ENCODE measurements at regions not wholly inside any gene's neighbourhood (a gene's known extent, or its start where the extent isn't known, plus 50 kb on each side); places are given as distances from the start of the nearest gene placed in this dataset.

- no peak for DNase-seq
Observed at GRCh38 chr9:38226491-38226951, 157.5 kb upstream of the SHB start.

- no peak for DNase-seq
Observed at GRCh38 chr9:38224941-38225340, 155.9 kb upstream of the SHB start.

GRCh38 chr9:38216572-38216971 lies 147.5 kb upstream of the SHB start:
- DNase-seq = no peak

GRCh38 chr9:38215465-38215864 lies 146.4 kb upstream of the SHB start:
- no peak for DNase-seq

GRCh38 chr9:38214432-38214831 lies 145.4 kb upstream of the SHB start:
- no peak for DNase-seq

GRCh38 chr9:38213631-38214299 lies 144.7 kb upstream of the SHB start:
- no peak for DNase-seq

- DNase-seq = no peak
Observed at GRCh38 chr9:38212016-38212415, 143.0 kb upstream of the SHB start.

GRCh38 chr9:38211002-38211401 lies 142.0 kb upstream of the SHB start:
- no peak for DNase-seq

- no peak for DNase-seq
Observed at GRCh38 chr9:38208206-38208901, 139.3 kb upstream of the SHB start.

GRCh38 chr9:38207247-38207778 lies 138.3 kb upstream of the SHB start:
- no peak for DNase-seq

- DNase-seq = no peak
Observed at GRCh38 chr9:38205279-38205678, 136.3 kb upstream of the SHB start.

- no peak for DNase-seq
Observed at GRCh38 chr9:38202336-38202938, 133.4 kb upstream of the SHB start.

GRCh38 chr9:38201844-38202243 lies 132.8 kb upstream of the SHB start:
- DNase-seq = no peak

- no peak for DNase-seq
Observed at GRCh38 chr9:38200431-38200830, 131.4 kb upstream of the SHB start.

- no peak for DNase-seq
Observed at GRCh38 chr9:38198140-38198539, 129.1 kb upstream of the SHB start.

- DNase-seq = no peak
Observed at GRCh38 chr9:38196714-38197113, 127.7 kb upstream of the SHB start.

- DNase-seq = no peak
Observed at GRCh38 chr9:38195737-38196161, 126.7 kb upstream of the SHB start.

- DNase-seq = no peak
Observed at GRCh38 chr9:38194870-38195269, 125.8 kb upstream of the SHB start.

GRCh38 chr9:38192731-38193265 lies 123.8 kb upstream of the SHB start:
- DNase-seq = no peak

- DNase-seq = no peak
Observed at GRCh38 chr9:38186404-38187115, 117.5 kb upstream of the SHB start.

- no peak for DNase-seq
Observed at GRCh38 chr9:38185647-38186403, 116.8 kb upstream of the SHB start.

- DNase-seq = peak; percentile 42
Observed at GRCh38 chr9:38183994-38184568, 115.1 kb upstream of the SHB start.
